ENCODE measurements at regions not wholly inside any gene's neighbourhood (a gene's known extent, or its start where the extent isn't known, plus 50 kb on each side); places are given as distances from the start of the nearest gene placed in this dataset.
"Not testable (repeated sequence)": the region's sequence is repeated elsewhere in the genome, so short reads cannot be mapped to it uniquely, and the experiment has no call there.

DNA sequence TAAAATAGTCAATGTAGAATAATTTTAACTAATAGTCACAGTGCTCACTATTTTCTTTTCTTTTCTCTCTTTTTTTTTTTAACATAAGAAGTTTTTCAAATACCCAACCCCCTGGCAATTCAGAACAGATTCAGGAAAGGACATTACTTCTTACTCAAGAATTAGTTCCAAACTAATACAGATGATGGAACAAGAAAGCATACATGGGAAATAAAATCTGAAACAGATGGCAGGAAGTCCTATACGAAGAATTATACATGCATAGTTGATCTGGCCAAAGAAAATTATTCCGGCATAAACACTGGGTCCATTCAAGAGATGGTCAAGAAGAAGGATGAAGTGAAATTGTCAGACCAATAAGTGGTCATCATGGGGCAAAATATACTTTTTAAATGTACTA, 614.4 kb upstream of the INTU start:
- TF ChIP-seq, protein P1, sequence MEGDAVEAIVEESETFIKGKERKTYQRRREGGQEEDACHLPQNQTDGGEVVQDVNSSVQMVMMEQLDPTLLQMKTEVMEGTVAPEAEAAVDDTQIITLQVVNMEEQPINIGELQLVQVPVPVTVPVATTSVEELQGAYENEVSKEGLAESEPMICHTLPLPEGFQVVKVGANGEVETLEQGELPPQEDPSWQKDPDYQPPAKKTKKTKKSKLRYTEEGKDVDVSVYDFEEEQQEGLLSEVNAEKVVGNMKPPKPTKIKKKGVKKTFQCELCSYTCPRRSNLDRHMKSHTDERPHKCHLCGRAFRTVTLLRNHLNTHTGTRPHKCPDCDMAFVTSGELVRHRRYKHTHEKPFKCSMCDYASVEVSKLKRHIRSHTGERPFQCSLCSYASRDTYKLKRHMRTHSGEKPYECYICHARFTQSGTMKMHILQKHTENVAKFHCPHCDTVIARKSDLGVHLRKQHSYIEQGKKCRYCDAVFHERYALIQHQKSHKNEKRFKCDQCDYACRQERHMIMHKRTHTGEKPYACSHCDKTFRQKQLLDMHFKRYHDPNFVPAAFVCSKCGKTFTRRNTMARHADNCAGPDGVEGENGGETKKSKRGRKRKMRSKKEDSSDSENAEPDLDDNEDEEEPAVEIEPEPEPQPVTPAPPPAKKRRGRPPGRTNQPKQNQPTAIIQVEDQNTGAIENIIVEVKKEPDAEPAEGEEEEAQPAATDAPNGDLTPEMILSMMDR (conservative IDR thresholded peaks at IDR 0.05; ENCODE audit: low read depth, low read length): no peak
- DNase-seq (ENCODE audit: low read depth): no peak
- H3K4me3 ChIP-seq (ENCODE audit: low read depth, low read length): no peak overlapping the region

DNA sequence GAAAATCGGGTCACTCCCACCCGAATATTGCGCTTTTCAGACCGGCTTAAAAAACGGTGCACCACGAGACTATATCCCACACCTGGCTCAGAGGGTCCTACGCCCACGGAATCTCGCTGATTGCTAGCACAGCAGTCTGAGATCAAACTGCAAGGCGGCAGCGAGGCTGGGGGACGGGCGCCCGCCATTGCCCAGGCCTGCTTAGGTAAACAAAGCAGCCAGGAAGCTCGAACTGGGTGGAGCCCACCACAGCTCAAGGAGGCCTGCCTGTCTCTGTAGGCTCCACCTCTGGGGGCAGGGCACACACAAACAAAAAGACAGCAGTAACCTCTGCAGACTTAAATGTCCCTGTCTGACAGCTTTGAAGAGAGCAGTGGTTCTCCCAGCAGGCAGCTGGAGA, 611.9 kb upstream of the INTU start:
- not testable (repeated sequence) for DNase-seq (ENCODE audit: low read depth); H3K4me3 ChIP-seq (ENCODE audit: low read depth, low read length)

GRCh38 chr4:127036296-127036695, 596.5 kb upstream of the INTU start:
- TF ChIP-seq, protein P1 (conservative IDR thresholded peaks at IDR 0.05; ENCODE audit: low read depth, low read length): no peak
- no peak overlapping the region for H3K4me3 ChIP-seq (ENCODE audit: low read depth, low read length)
- no peak for DNase-seq (ENCODE audit: low read depth)

DNA sequence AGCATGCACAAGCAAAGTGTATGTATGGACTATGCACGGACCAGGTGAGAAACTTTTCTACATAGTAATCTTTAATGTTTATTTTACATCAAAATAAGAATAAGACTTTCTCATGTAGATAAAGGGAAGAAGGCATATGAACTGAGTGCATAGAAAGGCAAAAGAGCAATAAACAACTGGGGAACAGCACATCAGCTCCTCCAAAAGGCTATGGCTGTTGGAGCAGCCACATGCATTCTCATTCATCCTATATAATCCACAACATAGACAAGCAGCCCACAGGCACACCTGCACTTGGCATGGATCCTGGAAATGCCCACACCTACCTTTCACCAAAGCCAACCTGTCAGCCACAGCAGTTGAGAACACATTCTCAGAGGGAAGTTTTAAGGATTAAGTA, 586.9 kb upstream of the INTU start:
- TF ChIP-seq, protein P1 (conservative IDR thresholded peaks at IDR 0.05; ENCODE audit: low read depth, low read length): no peak
- no peak for DNase-seq (ENCODE audit: low read depth)
- H3K4me3 ChIP-seq (ENCODE audit: low read depth, low read length): no peak overlapping the region

- DNase-seq (ENCODE audit: low read depth): no peak
- H3K4me3 ChIP-seq (ENCODE audit: low read depth, low read length): no peak overlapping the region
- TF ChIP-seq, protein P1 (conservative IDR thresholded peaks at IDR 0.05; ENCODE audit: low read depth, low read length): no peak
These were observed 584.8 kb upstream of the INTU start for GRCh38 chr4:127047930-127048329.

DNA sequence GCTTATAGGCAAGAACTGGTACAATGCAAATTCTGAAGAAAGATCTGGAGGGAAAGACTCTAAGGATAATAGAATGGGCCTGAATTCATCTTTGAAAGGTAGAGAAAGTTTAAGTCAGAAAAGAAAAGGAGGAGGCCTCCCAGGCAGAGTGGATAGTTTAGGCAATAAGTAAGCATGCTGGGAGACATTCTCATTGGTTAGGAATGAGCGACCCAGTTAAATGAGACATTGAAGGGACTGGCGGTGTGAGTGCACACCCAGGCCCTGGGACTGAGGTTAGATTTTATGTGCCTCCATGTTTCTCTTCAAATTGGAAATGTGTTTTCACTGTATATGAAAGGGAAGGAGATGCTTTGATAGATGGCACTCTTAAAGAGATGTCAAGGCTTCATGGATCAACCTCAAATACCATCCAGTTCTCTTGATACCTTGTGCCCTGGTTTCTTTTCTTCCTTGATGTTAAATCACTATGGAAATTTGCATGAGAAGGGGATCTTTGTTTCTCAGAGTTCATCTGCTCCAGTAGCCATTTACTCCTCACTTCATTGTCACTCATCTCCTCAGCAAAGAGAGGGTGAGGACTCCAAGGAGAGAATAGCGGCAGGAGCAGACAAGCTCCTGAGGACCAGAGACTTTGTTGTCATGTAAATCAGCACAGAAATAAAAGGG, 584.2 kb upstream of the INTU start:
- no peak overlapping the region for H3K4me3 ChIP-seq (ENCODE audit: low read depth, low read length)
- TF ChIP-seq, protein P1 (conservative IDR thresholded peaks at IDR 0.05; ENCODE audit: low read depth, low read length): no peak
- no peak for DNase-seq (ENCODE audit: low read depth)

GRCh38 chr4:127049526-127049925, 583.2 kb upstream of the INTU start:
- H3K4me3 ChIP-seq (ENCODE audit: low read depth, low read length): no peak overlapping the region
- peak; percentile 94 for DNase-seq (ENCODE audit: low read depth)
- TF ChIP-seq, protein P1 (conservative IDR thresholded peaks at IDR 0.05; ENCODE audit: low read depth, low read length): no peak
